ENCODE measurements at regions not wholly inside any gene's neighbourhood (a gene's known extent, or its start where the extent isn't known, plus 50 kb on each side); places are given as distances from the start of the nearest gene placed in this dataset.

- TF ChIP-seq CTCF (IDR thresholded peaks at IDR 0.05) (no peak), EZH2 (IDR thresholded peaks at IDR 0.05; ENCODE audit: borderline replicate concordance, insufficient read depth, low read depth, low read length, poor library complexity, severe bottlenecking) (no peak)
Observed at GRCh38 chr13:22489771-22490170, 691.0 kb upstream of the SGCG start.

Measured in B cell (primary cell).